ENCODE measurements at regions not wholly inside any gene's neighbourhood (a gene's known extent, or its start where the extent isn't known, plus 50 kb on each side); places are given as distances from the start of the nearest gene placed in this dataset.

- CTCF ChIA-PET, result interaction anchor here (1.0 to 1.6 kb wide), 3 partner anchors 133 to 538 kb away, joined by 5 to 9 read pairs (median 6); no protein-coding TSS in a partner anchor
- dilution Hi-C loops (cut with MboI; ENCODE audit: extremely low pct_ligation_motif_present, low sequenced_read_pairs) (no loop called here), intact Hi-C loops (cut with micrococcal nuclease) (loop anchor here (2.0 to 5.0 kb wide), 2 partner anchors 536 to 708 kb away; no protein-coding TSS in a partner anchor)
- no peaks in the 10 kb centered on the region for H3K27me3 ChIP-seq (ENCODE audit: control insufficient read depth in 2 of 2, insufficient read depth in 2 of 2, low read length in 2 of 2)
- H2AFZ ChIP-seq (ENCODE audit: low read depth, low read length), result no peak overlapping the region
- no peaks in the 10 kb centered on the region for H3K9me3 ChIP-seq (replicated peaks; ENCODE audit: control insufficient read depth, insufficient read depth, low read length)
- no peak overlapping the region for H3K4me3 ChIP-seq (replicated peaks in 1 of 3; ENCODE audit: insufficient read depth in 1 of 3, low read depth in 1 of 3, low read length in 3 of 3)
- FAIRE-seq (no peak), DNase-seq (ENCODE audit: low read depth, low spot score) (peak; percentile 46)
- no peak overlapping the region for H3K9ac ChIP-seq (replicated peaks; ENCODE audit: extremely low read depth, insufficient read depth, low read length)
- no peak overlapping the region for H3K27ac ChIP-seq (ENCODE audit: insufficient read depth, low read depth, low read length)
- POLR2A ChIA-PET, result no interaction called here
- no peaks in the 10 kb centered on the region for H3K4me1 ChIP-seq (ENCODE audit: control insufficient read depth, extremely low read depth, insufficient read depth, low read length)
- H3K9me1 ChIP-seq (replicated peaks; ENCODE audit: control insufficient read depth, extremely low read depth, insufficient read depth, low read length), result no peaks in the 10 kb centered on the region
- H3K4me2 ChIP-seq (ENCODE audit: insufficient read depth, low read length), result no peak overlapping the region
- H3K36me3 ChIP-seq (ENCODE audit: control insufficient read depth in 2 of 2, extremely low read depth in 1 of 2, insufficient read depth in 2 of 2, low read length in 2 of 2), result no peaks in the 10 kb centered on the region
- no peaks in the 10 kb centered on the region for H4K20me1 ChIP-seq (replicated peaks; ENCODE audit: control insufficient read depth, extremely low read depth, insufficient read depth, low read length)
- TF ChIP-seq CTCF (IDR thresholded peaks at IDR 0.05; ENCODE audit: extremely low read depth in 1 of 2, insufficient read depth in 1 of 2, low read depth in 1 of 2, low read length in 2 of 2) (peak; percentile 60 to 64), POLR2AphosphoS5 (IDR thresholded peaks at IDR 0.05; ENCODE audit: insufficient read depth, low read depth, low read length) (no peak)
- no TSS peak for BruUV-seq (replicated peaks)
- H3K79me2 ChIP-seq (ENCODE audit: control insufficient read depth, insufficient read depth, low read length), result no peaks in the 10 kb centered on the region
Measured at GRCh38 chr5:64074533-64074932, 91.1 kb upstream of the RNF180 start.

GRCh38 chr5:64069486-64069885 lies 96.2 kb upstream of the RNF180 start:
- DNase-seq (ENCODE audit: low read depth, low spot score) (no peak), FAIRE-seq (no peak)
- Histone ChIP-seq H3K4me2 (ENCODE audit: insufficient read depth, low read length) (no peak overlapping the region), H3K9me3 (replicated peaks; ENCODE audit: control insufficient read depth, insufficient read depth, low read length) (no peaks in the 10 kb centered on the region), H3K9me1 (replicated peaks; ENCODE audit: control insufficient read depth, extremely low read depth, insufficient read depth, low read length) (no peaks in the 10 kb centered on the region), H2AFZ (ENCODE audit: low read depth, low read length) (no peak overlapping the region), H3K27ac (ENCODE audit: insufficient read depth, low read depth, low read length) (no peak overlapping the region), H4K20me1 (replicated peaks; ENCODE audit: control insufficient read depth, extremely low read depth, insufficient read depth, low read length) (no peaks in the 10 kb centered on the region), H3K4me1 (ENCODE audit: control insufficient read depth, extremely low read depth, insufficient read depth, low read length) (no peaks in the 10 kb centered on the region), H3K36me3 (ENCODE audit: control insufficient read depth in 2 of 2, extremely low read depth in 1 of 2, insufficient read depth in 2 of 2, low read length in 2 of 2) (no peaks in the 10 kb centered on the region), H3K4me3 (replicated peaks in 1 of 3; ENCODE audit: insufficient read depth in 1 of 3, low read depth in 1 of 3, low read length in 3 of 3) (no peak overlapping the region), H3K79me2 (ENCODE audit: control insufficient read depth, insufficient read depth, low read length) (no peaks in the 10 kb centered on the region), H3K27me3 (ENCODE audit: control insufficient read depth in 2 of 2, insufficient read depth in 2 of 2, low read length in 2 of 2) (no peaks in the 10 kb centered on the region), H3K9ac (replicated peaks; ENCODE audit: extremely low read depth, insufficient read depth, low read length) (no peak overlapping the region)
- no TSS peak for BruUV-seq (replicated peaks)
- intact Hi-C loops (cut with micrococcal nuclease) (no loop called here), dilution Hi-C loops (cut with MboI; ENCODE audit: extremely low pct_ligation_motif_present, low sequenced_read_pairs) (no loop called here)
- no peak for TF ChIP-seq FOS (IDR thresholded peaks at IDR 0.05; ENCODE audit: borderline replicate concordance, insufficient read depth, low read length)
- no peak for TF ChIP-seq MYC (IDR thresholded peaks at IDR 0.05; ENCODE audit: low read depth, low read length)
- no peak for TF ChIP-seq POLR2AphosphoS5 (IDR thresholded peaks at IDR 0.05; ENCODE audit: insufficient read depth, low read depth, low read length)
- no peak for TF ChIP-seq EZH2 (IDR thresholded peaks at IDR 0.05; ENCODE audit: borderline replicate concordance, low read depth, low read length, severe bottlenecking)
- no peak for TF ChIP-seq JUN (IDR thresholded peaks at IDR 0.05; ENCODE audit: borderline replicate concordance, insufficient read depth, insufficient read length, low read depth)
- no peak for TF ChIP-seq POLR2A (IDR thresholded peaks at IDR 0.05; ENCODE audit: low read depth, low read length)
- no peak for TF ChIP-seq GATA2 (IDR thresholded peaks at IDR 0.05; ENCODE audit: insufficient read depth, insufficient read length, low read depth, low read length)
- no peak for TF ChIP-seq MAX (IDR thresholded peaks at IDR 0.05; ENCODE audit: insufficient read depth, insufficient read length)
- no peak for TF ChIP-seq CTCF (IDR thresholded peaks at IDR 0.05; ENCODE audit: extremely low read depth in 1 of 2, insufficient read depth in 1 of 2, low read depth in 1 of 2, low read length in 2 of 2)
- CTCF ChIA-PET, result interaction anchor here (0.6 kb wide), 1 partner anchor 136 kb away, joined by 3 read pairs; no protein-coding TSS in a partner anchor
- POLR2A ChIA-PET, result no interaction called here
